G401.6 (cell line): ENCODE measurements at regions not wholly inside any gene's neighbourhood (a gene's known extent, or its start where the extent isn't known, plus 50 kb on each side); places are given as distances from the start of the nearest gene placed in this dataset.

Experiments used
- FAIRE-seq: peaks from 2 replicates; lab custom pipeline; 2012; peaks lifted over from hg19 to GRCh38; lab: Jason Lieb, UNC

- no peak for FAIRE-seq
Observed at GRCh38 chr22:48876951-48877350, 950.7 kb downstream of the BRD1 start.

GRCh38 chr22:48874956-48875355, 952.7 kb downstream of the BRD1 start:
- FAIRE-seq = no peak

GRCh38 chr22:48873191-48873520, 954.5 kb downstream of the BRD1 start:
- no peak for FAIRE-seq

GRCh38 chr22:48872271-48873190, 955.1 kb downstream of the BRD1 start:
- no peak for FAIRE-seq

GRCh38 chr22:48871176-48871840, 956.4 kb downstream of the BRD1 start:
- no peak for FAIRE-seq

- no peak for FAIRE-seq
Observed at GRCh38 chr22:48870436-48870835, 957.2 kb downstream of the BRD1 start.

- FAIRE-seq = no peak
Observed at GRCh38 chr22:48869788-48870187, 957.9 kb downstream of the BRD1 start.

GRCh38 chr22:48869161-48869560, 958.5 kb downstream of the BRD1 start:
- FAIRE-seq = no peak

- FAIRE-seq = no peak
Observed at GRCh38 chr22:48868554-48868953, 959.1 kb downstream of the BRD1 start.

GRCh38 chr22:48867891-48868290, 959.8 kb downstream of the BRD1 start:
- no peak for FAIRE-seq

GRCh38 chr22:48866906-48867681, 960.6 kb downstream of the BRD1 start:
- FAIRE-seq = no peak

- FAIRE-seq = no peak
Observed at GRCh38 chr22:48864748-48865147, 962.9 kb downstream of the BRD1 start.

GRCh38 chr22:48863965-48864528, 963.6 kb downstream of the BRD1 start:
- no peak for FAIRE-seq

GRCh38 chr22:48860557-48860956, 967.1 kb downstream of the BRD1 start:
- FAIRE-seq = no peak

GRCh38 chr22:48858856-48859255, 968.8 kb downstream of the BRD1 start:
- FAIRE-seq = no peak

GRCh38 chr22:48858121-48858520, 969.6 kb downstream of the BRD1 start:
- no peak for FAIRE-seq

GRCh38 chr22:48857202-48857805, 970.4 kb downstream of the BRD1 start:
- no peak for FAIRE-seq

- no peak for FAIRE-seq
Observed at GRCh38 chr22:48856308-48856615, 971.4 kb downstream of the BRD1 start.

GRCh38 chr22:48855593-48856307, 971.9 kb downstream of the BRD1 start:
- no peak for FAIRE-seq

GRCh38 chr22:48855013-48855412, 972.7 kb downstream of the BRD1 start:
- FAIRE-seq = no peak

- FAIRE-seq = no peak
Observed at GRCh38 chr22:48853627-48854240, 973.9 kb downstream of the BRD1 start.
